GM21723 (cell line): ENCODE measurements at regions not wholly inside any gene's neighbourhood (a gene's known extent, or its start where the extent isn't known, plus 50 kb on each side); places are given as distances from the start of the nearest gene placed in this dataset.
"Not testable (repeated sequence)": the region's sequence is repeated elsewhere in the genome, so short reads cannot be mapped to it uniquely, and the experiment has no call there.

Experiments used
- ATAC-seq: cut with Tn5 transposase; IDR thresholded peaks from one replicate; pipeline ENCODE4 v1.9.1; 2021; ENCODE audit warnings: mild to moderate bottlenecking, moderate library complexity; ENCODE audit not compliant: unreplicated experiment

DNA sequence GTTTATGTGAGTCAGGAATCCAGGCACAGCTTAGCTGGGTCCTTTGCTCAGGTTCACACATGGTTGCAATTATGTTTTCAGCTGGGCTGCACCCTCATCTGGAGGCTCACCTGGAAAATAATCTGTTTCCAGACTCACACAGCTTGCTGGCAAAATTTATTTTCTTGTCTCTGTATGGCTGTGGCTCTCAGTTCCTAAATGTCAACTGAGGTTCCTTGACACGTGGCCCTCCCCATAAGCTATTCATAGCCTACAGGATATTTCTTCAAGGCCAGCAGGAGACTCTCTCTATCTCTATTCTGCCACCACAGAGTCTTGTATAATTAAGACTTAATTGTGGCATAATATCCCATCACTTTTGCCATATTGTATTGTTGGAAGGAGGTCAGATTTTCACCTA is 732.0 kb downstream of the CDH18 start:
- no peak for ATAC-seq

DNA sequence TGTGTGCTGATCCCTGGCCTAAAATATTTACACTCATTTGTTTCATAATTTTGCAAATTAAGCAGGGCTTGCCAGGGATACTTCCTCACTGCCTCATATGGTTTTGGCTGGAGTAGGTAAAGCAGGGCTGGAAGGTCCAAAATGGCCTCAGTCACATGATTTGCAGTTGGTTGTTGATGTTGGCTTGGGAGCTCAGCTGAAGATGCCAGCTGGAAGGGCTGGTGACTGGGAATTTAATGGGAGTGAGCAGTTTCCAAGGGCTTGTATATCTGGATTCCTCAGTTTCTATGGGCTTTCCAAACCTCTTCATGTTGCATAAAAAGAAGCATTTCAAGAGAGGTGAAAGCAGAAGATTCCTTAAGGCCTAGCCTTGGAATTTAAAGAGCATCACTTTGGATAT is 729.3 kb downstream of the CDH18 start:
- ATAC-seq = no peak

- no peak for ATAC-seq
Observed at GRCh38 chr5:19261879-19262278, 726.1 kb downstream of the CDH18 start.

- no peak for ATAC-seq
Observed at GRCh38 chr5:19264821-19265220, 723.2 kb downstream of the CDH18 start.

DNA sequence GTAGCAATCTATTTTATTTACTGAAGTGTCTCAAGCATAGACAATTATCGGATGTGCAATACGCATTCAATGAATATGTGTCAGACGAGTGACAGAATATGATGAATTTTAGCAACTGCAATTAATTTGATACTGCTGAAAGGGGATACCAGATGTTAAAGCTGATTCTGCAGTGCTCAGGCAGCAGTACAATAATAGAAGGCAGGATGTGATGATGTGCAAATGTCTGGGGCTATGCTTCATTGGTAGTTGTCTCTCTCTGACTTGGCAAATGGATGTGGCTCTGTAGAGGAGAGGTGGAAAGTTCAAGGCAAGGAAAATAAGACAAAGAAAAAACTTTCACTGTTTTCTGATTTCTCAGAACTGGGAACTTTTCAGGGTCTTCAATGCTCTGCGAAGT is 721.2 kb downstream of the CDH18 start:
- no peak for ATAC-seq

- no peak for ATAC-seq
Observed at GRCh38 chr5:19270153-19270552, 717.8 kb downstream of the CDH18 start.

- ATAC-seq = no peak
Observed at GRCh38 chr5:19274578-19274977, 713.4 kb downstream of the CDH18 start.

DNA sequence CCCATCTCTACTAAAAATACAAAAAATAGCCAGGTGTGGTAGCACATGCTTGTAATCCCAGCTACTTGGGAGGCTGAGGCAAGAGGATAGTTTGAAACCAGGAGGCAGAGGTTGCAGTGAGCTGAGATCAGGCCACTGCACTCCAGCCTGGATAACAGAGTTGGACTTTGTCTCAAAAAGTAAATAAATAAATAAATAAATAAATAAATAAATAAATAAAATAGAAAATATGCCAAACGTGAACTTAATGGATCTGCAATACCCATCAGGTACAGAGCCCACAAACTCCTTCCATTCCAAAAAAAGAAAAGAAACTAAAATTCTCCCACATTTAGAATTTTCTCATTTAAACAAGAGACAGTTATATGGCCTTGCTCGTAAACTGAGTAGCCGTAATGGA is 702.7 kb downstream of the CDH18 start:
- no peak for ATAC-seq

- not testable (repeated sequence) for ATAC-seq
Observed at GRCh38 chr5:19287548-19288277, 700.3 kb downstream of the CDH18 start.

- ATAC-seq = not testable (repeated sequence)
Observed at GRCh38 chr5:19288311-19288710, 699.7 kb downstream of the CDH18 start.

GRCh38 chr5:19297934-19298333 is 690.1 kb downstream of the CDH18 start:
- no peak for ATAC-seq

GRCh38 chr5:19301271-19301670 is 686.7 kb downstream of the CDH18 start:
- no peak for ATAC-seq

GRCh38 chr5:19314840-19315239 is 673.2 kb downstream of the CDH18 start:
- no peak for ATAC-seq

DNA sequence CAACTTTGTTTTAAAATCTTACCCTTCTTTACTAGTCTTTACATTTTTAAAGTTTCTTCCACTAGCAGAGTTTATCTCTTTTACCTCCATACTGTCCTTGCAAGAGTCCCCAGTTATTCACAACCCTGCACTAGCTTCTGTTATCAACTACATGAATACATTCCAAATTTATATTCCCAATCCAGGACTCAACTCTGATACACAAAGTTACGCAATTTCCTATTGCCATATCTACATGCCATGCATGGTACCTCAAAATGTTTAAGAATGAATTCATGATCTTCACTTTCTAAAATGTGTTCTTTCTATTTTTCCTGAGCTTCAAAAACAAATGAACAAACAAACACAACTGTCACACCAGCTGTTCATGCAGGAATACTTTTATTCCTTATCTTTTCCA is 668.7 kb downstream of the CDH18 start:
- no peak for ATAC-seq

- ATAC-seq = no peak
Observed at GRCh38 chr5:19322716-19323485, 665.1 kb downstream of the CDH18 start.

DNA sequence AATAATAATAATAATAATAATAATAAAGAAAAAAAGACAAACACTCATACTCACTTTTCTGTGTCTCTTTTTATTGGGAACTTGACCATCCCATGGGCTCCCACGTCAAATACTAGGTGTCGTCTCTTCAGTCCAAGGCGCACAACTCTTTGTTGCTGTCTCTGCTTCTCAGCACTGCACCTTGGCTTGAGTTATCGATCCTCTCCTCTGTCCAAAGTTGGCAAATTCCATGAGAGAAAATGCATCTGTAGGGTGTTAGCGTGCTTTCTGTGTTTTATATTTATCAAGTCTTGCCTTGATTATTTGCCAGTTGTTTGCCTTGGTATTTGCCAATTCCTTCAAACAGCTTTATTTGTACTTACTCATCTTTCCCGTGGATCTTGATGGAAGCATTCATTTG is 653.7 kb downstream of the CDH18 start:
- ATAC-seq = no peak

DNA sequence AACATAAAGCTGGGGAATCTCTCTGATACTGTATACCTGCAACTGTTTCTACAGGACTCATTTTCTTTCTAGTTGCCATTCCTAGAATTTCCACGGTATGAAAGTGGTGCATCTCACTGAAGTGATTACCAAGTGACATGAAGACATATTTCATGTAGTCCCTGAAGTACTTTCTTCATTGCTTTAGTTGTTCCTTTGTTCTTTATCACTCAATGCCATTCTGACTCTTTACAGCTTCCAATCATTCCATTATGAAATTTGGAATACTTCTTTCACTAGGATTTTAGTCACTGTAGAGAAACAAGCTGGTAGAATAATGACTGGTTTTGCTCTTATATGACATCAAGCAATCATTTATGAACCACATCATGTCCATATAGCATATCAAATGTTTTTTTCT is 645.1 kb downstream of the CDH18 start:
- no peak for ATAC-seq

DNA sequence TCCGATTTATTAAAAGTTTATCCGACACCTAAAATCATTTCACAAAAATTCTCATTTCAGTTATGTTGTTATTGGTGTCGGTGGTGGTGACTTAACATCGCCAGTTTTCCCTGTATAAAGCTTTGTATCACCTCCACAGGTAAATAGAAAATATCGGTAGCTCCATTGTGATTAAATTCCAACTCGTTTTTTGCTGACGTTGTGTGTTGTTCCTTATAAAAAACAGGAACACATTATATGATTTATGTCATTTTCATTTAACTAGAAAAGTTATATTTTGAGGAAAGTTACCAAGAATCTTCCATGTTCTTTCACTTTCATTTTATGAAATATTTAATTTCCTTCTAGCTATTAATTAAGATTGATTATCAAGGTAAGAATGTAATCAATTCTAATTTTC is 635.9 kb downstream of the CDH18 start:
- ATAC-seq = no peak

GRCh38 chr5:19369048-19369447 is 619.0 kb downstream of the CDH18 start:
- no peak for ATAC-seq

DNA sequence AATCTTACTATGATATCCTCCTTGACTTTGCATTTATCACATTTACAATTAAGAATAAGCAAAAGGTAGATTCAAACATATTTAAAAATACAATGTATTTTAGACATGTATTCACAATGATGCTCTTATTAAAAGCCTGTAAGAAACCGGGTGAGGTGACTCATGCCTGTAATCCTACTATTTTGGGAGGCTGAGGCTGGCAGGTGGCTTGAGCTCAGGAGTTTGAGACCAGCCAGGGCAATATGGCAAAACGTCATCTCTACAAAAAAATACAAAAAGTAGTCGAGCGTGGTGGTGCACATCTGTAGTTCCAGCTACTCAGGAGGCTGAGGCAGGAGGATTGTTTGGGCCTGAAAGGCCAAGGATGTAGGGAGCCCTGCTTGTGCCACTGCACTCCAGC is 618.4 kb downstream of the CDH18 start:
- no peak for ATAC-seq

GRCh38 chr5:19370655-19371386 is 617.2 kb downstream of the CDH18 start:
- no peak for ATAC-seq

DNA sequence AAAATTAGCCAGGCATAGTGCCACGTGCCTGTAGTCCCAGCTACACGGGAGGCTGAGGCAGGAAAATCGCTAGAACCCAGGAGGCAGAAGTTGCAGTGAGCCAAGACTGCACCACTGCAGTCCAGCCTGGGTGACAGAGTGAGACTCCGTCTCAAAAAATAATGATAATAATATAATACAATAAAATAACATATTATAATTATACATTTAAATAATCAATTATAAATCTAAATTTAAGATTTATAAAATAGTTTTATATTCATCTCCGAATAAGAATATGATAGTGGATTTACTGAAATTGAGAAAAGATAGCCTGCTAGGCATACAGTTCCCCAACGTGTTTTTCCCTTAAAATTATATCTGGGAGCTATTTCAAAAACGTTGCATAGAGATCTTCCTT is 599.6 kb downstream of the CDH18 start:
- no peak for ATAC-seq
